GM23248 (cell line): ENCODE measurements at regions not wholly inside any gene's neighbourhood (a gene's known extent, or its start where the extent isn't known, plus 50 kb on each side); places are given as distances from the start of the nearest gene placed in this dataset.

ENCODE experiments used
- DNase-seq: peaks from one replicate; pipeline ENCODE4 v3.0.0-alpha.2; 2015
- H2AFZ ChIP-seq: fragments of 200-600 bp; sonication (generic); 2 replicates; pipeline ENCODE4 v1.6.1; 2016; ENCODE audit warnings: antibody characterized with exemption
- H3F3A ChIP-seq: fragments of 200-600 bp; sonication (generic); 2 replicates; pipeline ENCODE4 v1.6.1; 2016; ENCODE audit warnings: mild to moderate bottlenecking, antibody characterized with exemption, mixed run types; ENCODE audit not compliant: insufficient read depth
- H3K27ac ChIP-seq: fragments of 200-600 bp; sonication (generic); 2 replicates; pipeline ENCODE4 v1.5.1; 2016; ENCODE audit warnings: mild to moderate bottlenecking
- H3K27me3 ChIP-seq: fragments of 200-600 bp; sonication (generic); replicated peaks from 2 replicates; pipeline ENCODE4 v1.6.1; 2016; ENCODE audit warnings: mild to moderate bottlenecking; ENCODE audit not compliant: insufficient read depth
- H3K36me3 ChIP-seq: fragments of 200-600 bp; sonication (generic); 2 replicates; pipeline ENCODE4 v1.6.1; 2016; ENCODE audit warnings: low read depth, mild to moderate bottlenecking
- H3K4me1 ChIP-seq: fragments of 200-600 bp; sonication (generic); 2 replicates; pipeline ENCODE4 v1.6.1; 2016; ENCODE audit warnings: mild to moderate bottlenecking; ENCODE audit not compliant: insufficient read depth
- H3K4me2 ChIP-seq: fragments of 200-600 bp; sonication (generic); one replicate; pipeline ENCODE4 v1.6.1; 2016; ENCODE audit warnings: mild to moderate bottlenecking; ENCODE audit not compliant: unreplicated experiment
- H3K4me3 ChIP-seq: fragments of 200-600 bp; sonication (generic); 2 replicates; pipeline ENCODE4 v1.5.1; 2016; ENCODE audit warnings: mild to moderate bottlenecking
- H3K79me2 ChIP-seq: fragments of 200-600 bp; sonication (generic); 2 replicates; pipeline ENCODE4 v1.6.1; 2016; ENCODE audit warnings: mild to moderate bottlenecking; ENCODE audit not compliant: insufficient read depth
- H3K9ac ChIP-seq: fragments of 200-600 bp; sonication (generic); 2 replicates; pipeline ENCODE4 v1.6.1; 2016; ENCODE audit warnings: mild to moderate bottlenecking
- H3K9me2 ChIP-seq: fragments of 200-600 bp; sonication (generic); 2 replicates; pipeline ENCODE4 v1.6.1; 2016; ENCODE audit warnings: mixed run types, mild to moderate bottlenecking, moderate library complexity; ENCODE audit not compliant: insufficient read depth
- H3K9me3 ChIP-seq: fragments of 200-600 bp; sonication (generic); one replicate; pipeline ENCODE4 v1.6.1; 2017; ENCODE audit warnings: low read depth
- H4K20me1 ChIP-seq: fragments of 200-600 bp; sonication (generic); 2 replicates; pipeline ENCODE4 v1.6.0; 2016; ENCODE audit not compliant: insufficient read depth
- EZH2 ChIP-seq: fragments of 200-600 bp; sonication (generic); IDR thresholded peaks from 2 replicates; pipeline ENCODE4 v1.6.1; 2018; ENCODE audit warnings: antibody characterized with exemption, mild to moderate bottlenecking; ENCODE audit not compliant: insufficient read depth, poor library complexity, severe bottlenecking
- EZH2phosphoT487 ChIP-seq: fragments of 200-600 bp; sonication (generic); IDR thresholded peaks from 2 replicates; pipeline ENCODE4 v1.6.1; 2018; ENCODE audit warnings: antibody characterized with exemption, moderate library complexity, mild to moderate bottlenecking, low read depth; ENCODE audit not compliant: insufficient read depth
- WGBS, 2 experiments: methylation state at CpG; one replicate each; pipeline ENCODE4 v1.1.6; 2015 to 2017; ENCODE audit warnings: low lambda C conversion rate in 2 of 2, low coverage in 1 of 2; ENCODE audit errors: missing lambda C conversion rate in 2 of 2; 5-methylcytosine and 5-hydroxymethylcytosine counted together
- in situ Hi-C: fragments of 300-500 bp; cut with MboI; formaldehyde crosslinking; loops from 2 replicates; pipeline ENCODE4 v1.15.0; 2020

GRCh38 chr3:124634210-124635168, 95.8 kb upstream of the UMPS start:
- TF ChIP-seq EZH2phosphoT487 (no peak), EZH2 (no peak)
- DNase-seq = no peak
- in situ Hi-C loops = no loop called here
- Histone ChIP-seq H3K36me3 (no peaks in the 10 kb centered on the region), H3K27me3 (peaks cover 14% of the 10 kb centered on the region; the same call in 1 of the 2 replicates), H3K9me3 (no peaks in the 10 kb centered on the region), H3K9me2 (no peaks in the 10 kb centered on the region), H4K20me1 (no peaks in the 10 kb centered on the region), H3K4me3 (no peak overlapping the region), H3K9ac (no peak overlapping the region), H3F3A (no peaks in the 10 kb centered on the region), H3K4me1 (no peaks in the 10 kb centered on the region), H3K27ac (no peak overlapping the region), H3K79me2 (no peaks in the 10 kb centered on the region), H2AFZ (no peak overlapping the region), H3K4me2 (no peak overlapping the region)
- 58 to 61% methylated on average over 15 of the region's 15 CpGs for WGBS, 2 experiments

GRCh38 chr3:124635169-124635539, 95.1 kb upstream of the UMPS start:
- Histone ChIP-seq H3K4me2 (no peak overlapping the region), H3K4me3 (no peak overlapping the region), H2AFZ (no peak overlapping the region), H3K9me3 (no peaks in the 10 kb centered on the region), H3K27ac (no peak overlapping the region), H3K79me2 (no peaks in the 10 kb centered on the region), H3F3A (no peaks in the 10 kb centered on the region), H3K36me3 (no peaks in the 10 kb centered on the region), H3K9ac (no peak overlapping the region), H3K4me1 (no peaks in the 10 kb centered on the region), H4K20me1 (no peaks in the 10 kb centered on the region), H3K9me2 (no peaks in the 10 kb centered on the region), H3K27me3 (peaks cover 17% of the 10 kb centered on the region; the same call in 1 of the 2 replicates)
- TF ChIP-seq EZH2 (no peak), EZH2phosphoT487 (no peak)
- in situ Hi-C loops = no loop called here
- DNase-seq = no peak
- 74 to 87% methylated on average over 1 of the region's 1 CpG for WGBS, 2 experiments

- H2AFZ ChIP-seq = no peak overlapping the region
- no peak for DNase-seq
Measured at GRCh38 chr3:124636101-124636862, 94.0 kb upstream of the UMPS start.

GRCh38 chr3:124636863-124637296, 93.4 kb upstream of the UMPS start:
- H3K9ac ChIP-seq = no peak overlapping the region
- H3F3A ChIP-seq = no peaks in the 10 kb centered on the region
- H3K9me3 ChIP-seq = no peaks in the 10 kb centered on the region
- H2AFZ ChIP-seq = no peak overlapping the region
- in situ Hi-C loops = no loop called here
- DNase-seq = no peak
- H3K4me1 ChIP-seq = no peaks in the 10 kb centered on the region
- WGBS, 2 experiments = 61 to 63% methylated on average over 4 of the region's 4 CpGs
- no peaks in the 10 kb centered on the region for H3K79me2 ChIP-seq
- H3K4me2 ChIP-seq = no peak overlapping the region
- no peaks in the 10 kb centered on the region for H4K20me1 ChIP-seq
- H3K36me3 ChIP-seq = no peaks in the 10 kb centered on the region
- H3K27me3 ChIP-seq = 0 out of 2 replicates have a peak, but pooled peaks cover 9% of the 10 kb centered on the region
- no peaks in the 10 kb centered on the region for H3K9me2 ChIP-seq
- no peak for TF ChIP-seq EZH2phosphoT487
- no peak for TF ChIP-seq EZH2
- no peak overlapping the region for H3K4me3 ChIP-seq
- H3K27ac ChIP-seq = no peak overlapping the region

More at GRCh38 chr3:124636101-124636862, 94.0 kb upstream of the UMPS start:
- no peak for TF ChIP-seq EZH2phosphoT487
- TF ChIP-seq EZH2 = no peak
- no peaks in the 10 kb centered on the region for H3K36me3 ChIP-seq
- in situ Hi-C loops = no loop called here
- H3F3A ChIP-seq = no peaks in the 10 kb centered on the region
- no peak overlapping the region for H3K9ac ChIP-seq
- no peaks in the 10 kb centered on the region for H3K9me2 ChIP-seq
- WGBS, 2 experiments = 35 to 38% methylated on average over 5 of the region's 5 CpGs
- H3K9me3 ChIP-seq = no peaks in the 10 kb centered on the region
- H4K20me1 ChIP-seq = no peaks in the 10 kb centered on the region
- H3K4me2 ChIP-seq = no peak overlapping the region
- H3K79me2 ChIP-seq = no peaks in the 10 kb centered on the region
- no peaks in the 10 kb centered on the region for H3K4me1 ChIP-seq
- 0 out of 2 replicates have a peak, but pooled peaks cover 9% of the 10 kb centered on the region for H3K27me3 ChIP-seq
- H3K4me3 ChIP-seq = no peak overlapping the region
- H3K27ac ChIP-seq = no peak overlapping the region
